Cardiac muscle cell (in vitro differentiated cells and primary cell): ENCODE measurements at regions not wholly inside any gene's neighbourhood (a gene's known extent, or its start where the extent isn't known, plus 50 kb on each side); places are given as distances from the start of the nearest gene placed in this dataset.
"Not testable (repeated sequence)": the region's sequence is repeated elsewhere in the genome, so short reads cannot be mapped to it uniquely, and the experiment has no call there.

Experiments used
- DNase-seq, 2 donors: peaks; one replicate each; pipeline versions ENCODE4 v3.0.0 to v3.0.0-alpha.2; 2010 to 2017; ENCODE audit warnings: low read depth in 1 of 2, low spot score in 1 of 2
- H3K27ac ChIP-seq: fragments of 200-600 bp; sonication (generic); 2 replicates; pipeline ENCODE4 v1.5.1; 2016
- H3K27me3 ChIP-seq: fragments of 200-600 bp; sonication (generic); 2 replicates; pipeline ENCODE4 v1.6.0; 2016; ENCODE audit warnings: control low read depth
- H3K36me3 ChIP-seq: fragments of 200-600 bp; sonication (generic); 2 replicates; pipeline ENCODE4 v1.5.1; 2016; ENCODE audit warnings: control low read depth
- H3K4me1 ChIP-seq: fragments of 200-600 bp; sonication (generic); 2 replicates; pipeline ENCODE4 v1.8.1; 2017; ENCODE audit warnings: low read depth, mild to moderate bottlenecking, mixed run types
- H3K4me3 ChIP-seq: fragments of 200-600 bp; sonication (generic); 2 replicates; pipeline ENCODE4 v1.5.1; 2016; ENCODE audit warnings: mild to moderate bottlenecking
- H3K9me3 ChIP-seq: fragments of 200-600 bp; sonication (generic); 2 replicates; pipeline ENCODE4 v1.5.1; 2017; ENCODE audit warnings: low read depth, mild to moderate bottlenecking, control low read depth
- TF ChIP-seq, protein P1 (sequence below): IDR thresholded peaks from 2 replicates; pipeline ENCODE4 v1.5.1; 2012; ENCODE audit warnings: low read depth, mild to moderate bottlenecking, low read length

DNA sequence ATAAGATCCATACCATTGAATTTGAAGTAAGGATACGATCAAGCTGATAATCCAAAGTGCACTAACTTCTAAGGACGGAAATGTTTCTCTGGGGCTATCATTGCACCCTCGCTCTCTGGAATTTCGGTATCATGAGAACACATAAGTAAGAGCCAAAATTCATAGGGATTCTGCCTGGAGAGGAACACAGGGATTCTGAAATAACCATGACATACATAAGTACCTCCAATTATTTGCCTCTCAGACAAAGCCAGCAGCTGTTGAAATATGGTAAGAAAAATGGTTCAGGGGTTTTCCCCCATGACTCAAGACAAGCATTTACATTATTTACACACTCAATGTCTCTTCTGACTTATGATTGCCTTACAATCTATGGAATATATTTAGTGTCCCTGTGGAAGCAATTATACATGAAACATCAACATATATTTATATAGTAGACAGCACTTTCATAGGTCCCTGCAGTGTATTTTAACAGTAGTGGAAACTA lies 1123.6 kb upstream of the SEL1L start:
- no peak for DNase-seq
- no peaks in the 10 kb centered on the region for H3K4me1 ChIP-seq
- TF ChIP-seq, protein P1, sequence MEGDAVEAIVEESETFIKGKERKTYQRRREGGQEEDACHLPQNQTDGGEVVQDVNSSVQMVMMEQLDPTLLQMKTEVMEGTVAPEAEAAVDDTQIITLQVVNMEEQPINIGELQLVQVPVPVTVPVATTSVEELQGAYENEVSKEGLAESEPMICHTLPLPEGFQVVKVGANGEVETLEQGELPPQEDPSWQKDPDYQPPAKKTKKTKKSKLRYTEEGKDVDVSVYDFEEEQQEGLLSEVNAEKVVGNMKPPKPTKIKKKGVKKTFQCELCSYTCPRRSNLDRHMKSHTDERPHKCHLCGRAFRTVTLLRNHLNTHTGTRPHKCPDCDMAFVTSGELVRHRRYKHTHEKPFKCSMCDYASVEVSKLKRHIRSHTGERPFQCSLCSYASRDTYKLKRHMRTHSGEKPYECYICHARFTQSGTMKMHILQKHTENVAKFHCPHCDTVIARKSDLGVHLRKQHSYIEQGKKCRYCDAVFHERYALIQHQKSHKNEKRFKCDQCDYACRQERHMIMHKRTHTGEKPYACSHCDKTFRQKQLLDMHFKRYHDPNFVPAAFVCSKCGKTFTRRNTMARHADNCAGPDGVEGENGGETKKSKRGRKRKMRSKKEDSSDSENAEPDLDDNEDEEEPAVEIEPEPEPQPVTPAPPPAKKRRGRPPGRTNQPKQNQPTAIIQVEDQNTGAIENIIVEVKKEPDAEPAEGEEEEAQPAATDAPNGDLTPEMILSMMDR: no peak
- no peaks in the 10 kb centered on the region for H3K36me3 ChIP-seq
- H3K27ac ChIP-seq: no peak overlapping the region
- no peak overlapping the region for H3K4me3 ChIP-seq
- no peaks in the 10 kb centered on the region for H3K9me3 ChIP-seq
- H3K27me3 ChIP-seq: no peaks in the 10 kb centered on the region

DNA sequence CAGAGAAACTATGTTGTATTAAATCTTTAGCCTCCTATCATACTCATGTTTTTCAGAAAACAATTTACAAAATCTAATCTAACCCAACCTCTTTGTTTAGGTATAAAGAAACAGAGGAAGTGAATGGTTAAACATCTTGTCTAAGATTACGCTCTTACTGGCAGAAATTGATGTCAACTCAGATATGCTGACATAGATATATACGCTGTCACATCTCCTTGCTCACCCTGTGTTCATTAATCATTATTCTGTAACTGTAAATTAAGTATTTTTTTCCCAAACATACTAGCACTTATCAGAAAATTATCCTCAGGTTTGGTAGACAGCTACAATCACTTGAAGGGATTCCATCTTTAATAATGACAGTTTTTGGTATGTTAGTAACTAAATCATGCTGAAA lies 1127.6 kb upstream of the SEL1L start:
- TF ChIP-seq, protein P1: no peak
- H3K4me3 ChIP-seq: no peak overlapping the region

DNA sequence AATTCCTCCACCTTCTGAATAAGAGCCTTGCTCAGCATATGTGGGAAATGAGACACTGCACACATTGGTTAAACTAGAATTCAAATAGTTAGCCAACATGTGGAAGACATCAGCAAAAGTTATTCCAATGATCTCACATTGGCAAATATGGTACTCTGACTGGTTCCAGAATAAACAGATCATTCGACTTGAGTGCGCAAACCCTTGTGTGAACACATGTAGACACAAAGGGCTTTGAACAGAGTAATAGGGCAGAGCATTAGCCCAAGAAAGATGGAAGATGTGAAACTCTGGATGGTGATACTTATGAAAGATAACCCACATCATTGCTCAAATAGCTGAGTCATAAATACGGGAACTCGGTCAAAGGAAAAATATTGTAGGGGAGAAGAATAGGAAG lies 1133.4 kb upstream of the SEL1L start:
- Histone ChIP-seq H3K27me3 (no peaks in the 10 kb centered on the region), H3K9me3 (no peaks in the 10 kb centered on the region), H3K27ac (no peak overlapping the region), H3K36me3 (no peaks in the 10 kb centered on the region), H3K4me3 (no peak overlapping the region), H3K4me1 (no peaks in the 10 kb centered on the region)
- DNase-seq: no peak
- TF ChIP-seq, protein P1: no peak

More for the DNA sequence above, 1127.6 kb upstream of the SEL1L start:
- Histone ChIP-seq H3K4me1 (no peaks in the 10 kb centered on the region), H3K27ac (no peak overlapping the region), H3K9me3 (no peaks in the 10 kb centered on the region), H3K36me3 (no peaks in the 10 kb centered on the region), H3K27me3 (no peaks in the 10 kb centered on the region)
- no peak for DNase-seq

DNA sequence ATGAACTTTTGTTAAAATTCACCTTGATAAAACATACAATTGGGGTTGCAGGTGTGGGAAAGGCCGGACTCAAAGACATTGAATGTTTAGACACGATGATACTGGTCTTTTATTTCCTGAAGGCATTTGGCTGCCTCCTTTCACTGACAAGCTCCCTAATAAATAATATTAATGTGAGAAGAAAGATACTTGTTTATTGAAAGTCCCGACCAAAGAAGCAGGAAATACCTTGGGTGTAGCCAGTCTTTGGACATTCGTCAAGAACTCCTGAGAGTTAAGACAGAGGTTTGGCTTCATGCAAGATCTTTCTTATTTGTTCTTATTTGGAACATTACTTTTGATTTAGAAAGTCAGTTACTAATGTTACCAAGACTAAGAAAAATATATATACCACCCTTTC lies 1133.8 kb upstream of the SEL1L start:
- Histone ChIP-seq H3K9me3 (no peaks in the 10 kb centered on the region), H3K27me3 (no peaks in the 10 kb centered on the region), H3K4me1 (no peaks in the 10 kb centered on the region), H3K27ac (no peak overlapping the region), H3K36me3 (no peaks in the 10 kb centered on the region), H3K4me3 (no peak overlapping the region)
- no peak for DNase-seq
- TF ChIP-seq, protein P1: no peak

DNA sequence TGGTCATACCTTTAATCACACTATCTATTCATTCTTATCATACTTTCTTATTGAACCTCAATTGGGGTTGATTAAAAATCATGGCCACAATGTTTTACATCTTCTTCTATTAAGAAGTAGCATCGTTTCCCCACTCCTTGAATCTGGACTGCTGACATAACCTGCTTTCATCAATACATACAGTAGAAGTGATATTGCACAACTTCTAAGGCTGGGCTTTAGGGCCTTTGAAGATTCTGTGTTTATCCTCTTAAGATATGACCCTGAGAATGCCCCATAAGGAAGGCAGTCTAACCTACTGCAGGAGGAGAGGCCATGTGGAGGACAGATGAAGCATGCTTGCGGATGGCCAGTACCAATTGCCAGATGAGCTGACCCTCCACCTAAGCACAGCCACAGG lies 1142.8 kb upstream of the SEL1L start:
- no peak for DNase-seq
- TF ChIP-seq, protein P1: no peak
- Histone ChIP-seq H3K4me3 (no peak overlapping the region), H3K27me3 (no peaks in the 10 kb centered on the region), H3K36me3 (no peaks in the 10 kb centered on the region), H3K9me3 (no peaks in the 10 kb centered on the region), H3K4me1 (no peaks in the 10 kb centered on the region), H3K27ac (no peak overlapping the region)

DNA sequence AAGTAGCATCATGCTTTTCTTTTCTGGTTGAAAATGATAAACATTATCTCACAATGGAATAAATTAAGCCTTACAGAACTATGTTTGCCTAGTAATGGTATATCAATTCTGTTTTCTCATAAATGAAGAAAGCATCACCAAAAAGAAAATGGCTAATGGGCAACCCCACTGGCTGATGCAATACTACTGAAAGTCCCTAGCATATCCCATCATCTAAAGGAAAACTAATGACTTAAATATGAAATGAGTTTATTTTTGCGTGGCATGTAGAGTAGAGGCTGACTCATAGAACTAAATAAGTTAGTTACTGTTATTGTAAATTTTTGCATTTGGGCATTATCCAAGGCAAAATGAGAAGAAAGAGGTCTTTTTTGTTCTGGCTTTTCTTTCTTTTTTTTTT lies 1156.3 kb upstream of the SEL1L start:
- Histone ChIP-seq H3K9me3 (no peaks in the 10 kb centered on the region), H3K4me3 (no peak overlapping the region), H3K36me3 (no peaks in the 10 kb centered on the region), H3K27ac (no peak overlapping the region), H3K27me3 (no peaks in the 10 kb centered on the region), H3K4me1 (no peaks in the 10 kb centered on the region)
- TF ChIP-seq, protein P1: no peak
- DNase-seq: no peak

DNA sequence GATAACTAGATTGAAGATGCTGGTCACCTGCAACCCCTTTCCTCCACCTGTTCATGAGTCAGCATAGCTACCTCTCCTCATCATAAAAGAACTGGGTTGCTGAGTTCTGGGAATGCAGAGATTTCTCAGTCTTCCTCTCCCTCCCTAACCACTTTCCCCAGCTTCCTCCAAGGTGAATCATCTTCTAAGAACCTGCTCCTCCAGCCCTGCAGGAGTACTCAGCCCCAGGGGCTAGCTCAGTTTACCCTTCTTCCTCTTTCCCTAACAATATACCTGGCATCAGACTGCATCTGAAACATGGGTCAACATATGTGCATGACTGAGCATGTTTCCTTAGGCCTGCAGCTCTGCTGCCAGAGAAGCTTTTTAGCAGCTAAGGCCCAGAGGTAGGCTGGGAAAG lies 1157.5 kb upstream of the SEL1L start:
- not testable (repeated sequence) for H3K36me3 ChIP-seq, DNase-seq, H3K9me3 ChIP-seq, H3K27me3 ChIP-seq, H3K4me1 ChIP-seq, H3K27ac ChIP-seq, H3K4me3 ChIP-seq
